Calu3 (cell line): ENCODE measurements at regions not wholly inside any gene's neighbourhood (a gene's known extent, or its start where the extent isn't known, plus 50 kb on each side); places are given as distances from the start of the nearest gene placed in this dataset.

Source experiments
- BruUV-seq: library from RNA; stranded (reverse); fragments of 400-500 nt; replicated peaks from 2 replicates; lab custom pipeline; 2021; lab: Mats Ljungman, UMichigan
- CTCF ChIA-PET: fragments of 300-600 bp; sonication (Branson Sonifier 250); formaldehyde crosslinking; loops from one replicate; lab custom pipeline; 2022; ENCODE audit warnings: antibody characterized with exemption; lab: Charles Lee
- DNase-seq: peaks from one replicate; pipeline ENCODE4 v3.0.0; 2022
- H3K27ac Mint-ChIP-seq: one replicate; pipeline ENCODE4 v1.8.0; 2022; ENCODE audit warnings: mixed read lengths; ENCODE audit not compliant: unreplicated experiment
- H3K27me3 Mint-ChIP-seq: one replicate; pipeline ENCODE4 v1.8.0; 2022; ENCODE audit warnings: mixed read lengths; ENCODE audit not compliant: unreplicated experiment
- H3K36me3 Mint-ChIP-seq: one replicate; pipeline ENCODE4 v1.8.0; 2022; ENCODE audit warnings: mild to moderate bottlenecking, moderate library complexity, mixed read lengths; ENCODE audit not compliant: insufficient read depth, unreplicated experiment
- H3K4me1 Mint-ChIP-seq: one replicate; pipeline ENCODE4 v1.8.0; 2022; ENCODE audit warnings: mild to moderate bottlenecking, low read depth, mixed read lengths; ENCODE audit not compliant: unreplicated experiment
- H3K4me3 Mint-ChIP-seq: one replicate; pipeline ENCODE4 v1.8.0; 2022; ENCODE audit warnings: mild to moderate bottlenecking, low read depth, moderate library complexity, mixed read lengths; ENCODE audit not compliant: unreplicated experiment
- H3K9me3 Mint-ChIP-seq: one replicate; pipeline ENCODE4 v1.8.0; 2022; ENCODE audit warnings: low read depth, mixed read lengths; ENCODE audit not compliant: unreplicated experiment
- intact Hi-C: fragments of 100-400 bp; cut with micrococcal nuclease; formaldehyde crosslinking; loops from one replicate; pipeline ENCODE4 v1.10.0; 2022; ENCODE audit not compliant: unreplicated experiment
- TF ChIP-seq, protein P1 (sequence below): fragments of 200-600 bp; IDR thresholded peaks from one replicate; pipeline ENCODE4 v1.8.0; 2022; ENCODE audit warnings: antibody characterized with exemption; ENCODE audit not compliant: unreplicated experiment

GRCh38 chr12:111203446-111203845, 165.4 kb downstream of the PHETA1 start:
- Mint-ChIP-seq H3K36me3 (no peaks in the 10 kb centered on the region), H3K27ac (no peak overlapping the region), H3K4me3 (no peak overlapping the region), H3K27me3 (peaks cover 100% of the 10 kb centered on the region), H3K4me1 (no peaks in the 10 kb centered on the region), H3K9me3 (no peaks in the 10 kb centered on the region)
- BruUV-seq: no TSS peak
- intact Hi-C loops: no loop called here
- no peak for DNase-seq
- CTCF ChIA-PET: interaction anchor here (0.6 kb wide), 1 partner anchor 28 kb away, joined by 4 read pairs; no protein-coding TSS in a partner anchor
- TF ChIP-seq, protein P1, sequence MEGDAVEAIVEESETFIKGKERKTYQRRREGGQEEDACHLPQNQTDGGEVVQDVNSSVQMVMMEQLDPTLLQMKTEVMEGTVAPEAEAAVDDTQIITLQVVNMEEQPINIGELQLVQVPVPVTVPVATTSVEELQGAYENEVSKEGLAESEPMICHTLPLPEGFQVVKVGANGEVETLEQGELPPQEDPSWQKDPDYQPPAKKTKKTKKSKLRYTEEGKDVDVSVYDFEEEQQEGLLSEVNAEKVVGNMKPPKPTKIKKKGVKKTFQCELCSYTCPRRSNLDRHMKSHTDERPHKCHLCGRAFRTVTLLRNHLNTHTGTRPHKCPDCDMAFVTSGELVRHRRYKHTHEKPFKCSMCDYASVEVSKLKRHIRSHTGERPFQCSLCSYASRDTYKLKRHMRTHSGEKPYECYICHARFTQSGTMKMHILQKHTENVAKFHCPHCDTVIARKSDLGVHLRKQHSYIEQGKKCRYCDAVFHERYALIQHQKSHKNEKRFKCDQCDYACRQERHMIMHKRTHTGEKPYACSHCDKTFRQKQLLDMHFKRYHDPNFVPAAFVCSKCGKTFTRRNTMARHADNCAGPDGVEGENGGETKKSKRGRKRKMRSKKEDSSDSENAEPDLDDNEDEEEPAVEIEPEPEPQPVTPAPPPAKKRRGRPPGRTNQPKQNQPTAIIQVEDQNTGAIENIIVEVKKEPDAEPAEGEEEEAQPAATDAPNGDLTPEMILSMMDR: no peak

- TF ChIP-seq, protein P1: no peak
- BruUV-seq: no TSS peak
- H3K9me3 Mint-ChIP-seq: no peaks in the 10 kb centered on the region
- H3K27ac Mint-ChIP-seq: no peak overlapping the region
- intact Hi-C loops: no loop called here
- H3K4me3 Mint-ChIP-seq: no peak overlapping the region
- H3K27me3 Mint-ChIP-seq: peaks cover 100% of the 10 kb centered on the region
- no peaks in the 10 kb centered on the region for H3K36me3 Mint-ChIP-seq
- DNase-seq: no peak
- CTCF ChIA-PET: interaction anchor here (0.7 kb wide), 1 partner anchor 57 kb away, joined by 3 read pairs; no protein-coding TSS in a partner anchor
- H3K4me1 Mint-ChIP-seq: no peaks in the 10 kb centered on the region
Observed at GRCh38 chr12:111202237-111202915, 166.5 kb downstream of the PHETA1 start.

DNA sequence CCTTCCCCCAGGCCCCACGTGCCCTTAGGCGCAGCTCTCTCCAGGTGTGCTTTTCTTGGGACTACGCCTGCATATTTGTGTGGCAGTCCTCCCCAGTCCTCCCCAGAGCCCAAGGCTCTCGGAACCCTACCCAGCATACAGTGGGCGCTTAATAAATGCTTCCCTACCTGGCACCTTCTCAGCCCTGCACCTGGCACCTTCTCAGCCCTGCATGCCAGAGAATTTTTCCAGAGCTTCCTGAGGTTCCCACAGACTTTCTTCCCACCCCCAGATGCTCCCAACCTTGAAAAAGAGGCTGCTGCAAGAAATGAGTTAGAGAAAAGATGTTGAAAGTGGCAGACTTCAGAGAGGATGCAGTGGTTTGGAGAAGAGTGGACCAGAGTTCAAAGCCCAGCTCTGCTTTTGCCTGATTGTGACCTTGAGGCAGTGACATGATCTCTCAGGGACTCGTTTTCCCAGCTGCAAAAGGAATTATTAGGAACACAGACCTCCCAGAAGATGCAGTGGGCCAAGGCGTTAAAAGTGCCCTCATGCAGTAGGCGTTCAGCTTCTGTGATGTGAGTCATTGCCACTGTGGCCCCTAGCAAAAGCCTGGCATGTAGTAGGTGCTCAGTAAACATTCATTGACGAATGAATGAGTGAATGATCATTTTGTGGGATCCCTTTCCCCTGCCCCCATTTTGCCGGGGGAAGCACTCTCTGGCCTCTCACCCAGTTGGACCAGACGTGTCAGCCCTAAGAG, 167.2 kb downstream of the PHETA1 start:
- H3K36me3 Mint-ChIP-seq: no peaks in the 10 kb centered on the region
- no peaks in the 10 kb centered on the region for H3K9me3 Mint-ChIP-seq
- TF ChIP-seq, protein P1: no peak
- no peak for DNase-seq
- CTCF ChIA-PET: no interaction called here
- intact Hi-C loops: no loop called here
- no TSS peak for BruUV-seq
- H3K27ac Mint-ChIP-seq: no peak overlapping the region
- no peak overlapping the region for H3K4me3 Mint-ChIP-seq
- peaks cover 100% of the 10 kb centered on the region for H3K27me3 Mint-ChIP-seq
- no peaks in the 10 kb centered on the region for H3K4me1 Mint-ChIP-seq

DNA sequence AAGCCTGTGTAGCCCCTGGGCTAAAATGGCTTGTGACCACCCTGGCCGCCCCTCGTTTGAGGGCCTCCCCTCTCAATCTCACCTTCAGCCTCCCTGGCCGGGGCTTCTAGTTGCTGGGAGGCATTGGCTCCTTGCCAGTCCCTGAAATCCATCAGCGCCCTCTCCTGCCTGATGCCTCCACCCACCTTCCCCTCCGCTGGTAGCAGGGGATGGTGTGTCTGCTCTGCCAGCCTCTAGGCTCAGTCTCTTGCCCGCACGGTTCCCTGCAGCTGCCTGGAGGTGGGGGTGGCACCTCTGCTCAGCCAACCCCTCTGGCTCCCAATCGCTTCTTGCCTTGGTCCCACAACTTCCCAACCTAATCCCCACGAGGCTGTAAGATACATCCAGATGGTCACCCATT, 167.9 kb downstream of the PHETA1 start:
- no TSS peak for BruUV-seq
- Mint-ChIP-seq H3K27ac (no peak overlapping the region), H3K4me1 (no peaks in the 10 kb centered on the region), H3K36me3 (no peaks in the 10 kb centered on the region), H3K27me3 (peaks cover 100% of the 10 kb centered on the region), H3K4me3 (no peak overlapping the region), H3K9me3 (no peaks in the 10 kb centered on the region)
- TF ChIP-seq, protein P1: no peak
- CTCF ChIA-PET: no interaction called here
- intact Hi-C loops: no loop called here
- DNase-seq: no peak
